GM18498 (cell line): ENCODE measurements at regions not wholly inside any gene's neighbourhood (a gene's known extent, or its start where the extent isn't known, plus 50 kb on each side); places are given as distances from the start of the nearest gene placed in this dataset.
A peak's percentile ranks its signal among the peaks of the same experiment; 100 is the strongest.
"Not testable (repeated sequence)": the region's sequence is repeated elsewhere in the genome, so short reads cannot be mapped to it uniquely, and the experiment has no call there.

Source experiments
- ATAC-seq: cut with Tn5 transposase; IDR thresholded peaks from one replicate; pipeline ENCODE4 v1.9.1; 2021; ENCODE audit warnings: mild to moderate bottlenecking, moderate library complexity; ENCODE audit not compliant: unreplicated experiment

DNA sequence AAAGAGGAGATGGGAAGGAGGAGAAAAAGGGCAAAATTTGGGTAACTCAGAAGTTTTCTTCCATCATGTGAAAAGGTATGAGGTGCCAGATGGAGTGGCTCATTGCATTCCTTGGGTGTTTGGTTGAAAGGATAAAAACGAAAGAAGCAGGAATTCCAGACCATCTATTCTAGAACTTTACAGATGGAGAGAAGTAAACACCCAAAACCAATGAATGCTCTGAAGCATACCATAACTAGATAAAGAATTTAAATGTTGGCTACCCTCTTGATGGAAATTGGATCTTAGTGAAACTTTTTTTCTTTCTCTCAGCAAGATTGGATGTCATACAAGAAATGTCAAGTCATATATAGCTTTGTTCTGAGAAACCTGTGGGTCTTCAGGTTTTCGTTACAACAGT, 175.6 kb upstream of the FAR2 start:
- no peak for ATAC-seq

GRCh38 chr12:28974166-28974565, 174.9 kb upstream of the FAR2 start:
- ATAC-seq, result no peak

DNA sequence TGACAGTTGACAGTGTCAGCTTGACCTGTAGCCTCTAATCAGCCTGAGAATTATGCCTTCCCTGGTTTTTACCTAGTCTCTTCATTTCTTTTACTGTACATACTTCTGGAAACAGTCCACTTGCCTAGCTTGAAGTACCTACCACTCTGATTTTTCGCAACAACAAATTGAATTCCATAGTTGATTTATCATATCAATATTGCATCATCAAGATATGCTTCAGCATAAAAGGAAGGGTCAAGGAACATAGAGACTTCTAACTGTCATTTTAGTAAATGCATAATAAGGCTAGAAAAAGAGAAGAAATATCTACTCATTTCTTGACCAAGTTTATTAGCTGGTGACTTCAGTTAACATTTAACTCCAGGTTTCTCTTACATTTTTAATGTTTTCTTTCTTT, 174.2 kb upstream of the FAR2 start:
- ATAC-seq, result no peak

DNA sequence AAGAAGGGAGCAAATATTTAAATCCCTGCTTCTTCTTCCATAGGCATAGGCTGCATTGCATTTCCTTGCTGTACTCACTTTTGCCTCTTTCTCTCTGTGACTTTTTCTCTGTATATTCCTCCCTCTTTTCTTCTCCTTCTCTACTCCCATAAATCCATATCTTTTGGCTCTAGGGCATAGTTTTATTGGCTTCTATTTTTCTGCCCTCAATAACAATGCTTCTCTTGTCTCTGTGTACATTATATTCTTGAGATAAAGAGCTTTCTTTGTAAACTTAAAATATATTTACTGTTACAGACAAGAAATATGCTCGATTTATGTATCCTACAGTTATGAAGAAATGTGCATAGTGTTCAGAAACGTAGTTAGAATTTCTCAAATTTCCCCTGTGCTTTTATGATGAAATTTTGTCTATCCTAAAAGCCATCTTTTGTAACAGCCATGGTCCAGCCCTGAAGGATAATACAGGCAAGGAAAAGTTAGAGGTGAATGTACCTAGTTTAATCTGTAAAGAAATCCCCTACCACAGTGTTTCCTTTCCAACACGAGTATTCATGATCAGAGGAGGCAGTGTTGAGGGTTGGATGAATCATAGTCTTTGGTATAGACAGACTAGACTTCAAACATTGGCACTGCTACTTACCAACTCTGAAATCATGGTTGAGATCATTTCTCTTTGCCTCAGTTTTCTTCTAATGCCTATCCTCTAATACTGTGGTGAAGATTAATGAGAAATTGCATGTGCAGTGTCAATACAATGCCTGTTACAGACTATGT, 173.3 kb upstream of the FAR2 start:
- no peak for ATAC-seq

- no peak for ATAC-seq
These were observed 168.6 kb upstream of the FAR2 start for GRCh38 chr12:28980436-28980835.

DNA sequence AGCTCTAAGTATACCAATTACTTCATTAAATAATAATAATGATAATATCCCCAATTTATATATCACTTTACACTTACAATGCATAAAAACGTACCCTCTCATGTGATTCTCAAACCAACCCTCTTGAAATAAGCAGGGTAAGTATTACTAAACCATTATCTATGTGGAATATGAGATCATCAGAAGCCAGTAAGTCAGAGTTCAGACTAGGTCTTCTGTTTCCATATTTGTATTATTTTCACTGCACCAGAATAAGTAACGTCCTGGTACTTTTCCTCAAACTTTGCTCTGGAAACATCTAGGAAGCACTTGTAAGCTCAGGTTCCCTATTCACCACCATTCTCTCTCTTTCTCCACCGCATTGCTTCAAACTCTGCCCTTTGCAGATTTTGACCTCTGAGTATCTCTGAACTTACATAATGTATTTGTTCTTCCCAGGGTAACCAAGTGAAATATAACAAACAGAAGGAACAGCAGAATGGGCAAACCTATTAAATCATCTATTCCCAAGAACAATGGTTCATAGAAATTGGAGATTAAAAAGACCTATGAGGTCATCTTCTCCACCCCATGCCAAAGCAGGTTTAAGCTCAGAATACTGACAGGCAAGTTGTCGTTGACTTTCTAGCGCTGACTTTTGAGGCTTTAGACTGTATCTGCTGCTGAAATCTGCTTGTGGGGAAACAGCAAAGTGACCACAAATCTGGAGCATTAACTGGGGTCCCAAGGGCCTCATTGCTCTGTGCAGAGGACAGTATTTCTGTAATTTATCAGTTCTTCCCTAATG, 161.3 kb upstream of the FAR2 start:
- ATAC-seq, result no peak

DNA sequence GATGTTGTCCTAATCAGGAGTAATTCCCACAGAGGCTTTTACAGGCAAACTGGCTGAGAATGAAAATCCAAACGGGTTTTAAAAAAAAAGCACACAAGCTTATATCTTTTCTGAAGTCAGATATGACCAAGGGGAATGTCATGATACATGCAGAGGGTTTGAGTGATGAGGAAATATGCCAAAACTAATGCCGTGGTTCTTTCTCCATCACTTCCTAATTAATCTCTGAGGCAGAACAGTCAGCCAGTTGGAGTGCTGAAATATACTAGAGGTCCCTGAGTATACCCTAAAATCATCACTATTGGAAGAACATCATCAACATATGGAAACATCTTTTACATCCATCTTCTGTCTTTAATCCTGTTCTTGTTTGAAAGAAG, 160.8 kb upstream of the FAR2 start:
- no peak for ATAC-seq

DNA sequence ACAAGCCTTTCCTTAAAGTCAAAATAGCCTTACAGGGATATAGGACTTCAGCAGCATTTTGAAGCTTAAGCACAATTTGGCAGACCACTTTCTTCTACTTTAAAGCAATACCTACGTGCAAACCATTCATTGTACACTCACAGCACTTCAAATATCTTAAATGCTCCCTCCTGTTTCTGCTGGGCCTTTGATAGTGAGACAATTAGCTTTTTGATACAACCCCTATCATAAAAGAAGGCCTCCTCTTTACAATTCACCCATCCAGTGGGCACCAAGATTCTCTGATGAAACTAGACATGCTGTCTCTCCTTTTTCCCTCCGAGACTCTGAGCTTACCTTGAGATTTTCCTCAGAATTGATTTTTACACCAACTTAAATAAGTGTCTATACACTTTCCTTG, 157.5 kb upstream of the FAR2 start:
- no peak for ATAC-seq

DNA sequence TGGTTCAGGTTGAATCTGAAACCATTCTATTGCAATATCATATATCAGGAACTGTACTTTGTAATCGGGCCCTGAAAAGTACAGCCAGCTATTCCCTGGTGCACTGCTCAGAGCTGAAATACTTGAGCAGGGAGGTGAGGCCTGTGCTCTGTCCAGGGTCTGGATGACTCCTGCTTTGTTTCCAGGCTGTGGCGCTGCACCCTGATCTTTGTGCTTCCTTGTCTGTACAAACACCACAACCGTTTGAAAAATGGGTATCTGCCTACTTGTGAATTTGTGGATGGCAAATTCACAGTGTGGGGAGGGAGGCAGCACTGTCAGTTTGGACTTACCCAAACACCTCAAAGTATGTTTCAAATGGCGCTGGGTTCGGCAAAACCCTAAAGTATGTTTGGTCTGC, 155.4 kb upstream of the FAR2 start:
- ATAC-seq, result no peak

- ATAC-seq, result no peak
These were observed 154.8 kb upstream of the FAR2 start for GRCh38 chr12:28994179-28994715.

DNA sequence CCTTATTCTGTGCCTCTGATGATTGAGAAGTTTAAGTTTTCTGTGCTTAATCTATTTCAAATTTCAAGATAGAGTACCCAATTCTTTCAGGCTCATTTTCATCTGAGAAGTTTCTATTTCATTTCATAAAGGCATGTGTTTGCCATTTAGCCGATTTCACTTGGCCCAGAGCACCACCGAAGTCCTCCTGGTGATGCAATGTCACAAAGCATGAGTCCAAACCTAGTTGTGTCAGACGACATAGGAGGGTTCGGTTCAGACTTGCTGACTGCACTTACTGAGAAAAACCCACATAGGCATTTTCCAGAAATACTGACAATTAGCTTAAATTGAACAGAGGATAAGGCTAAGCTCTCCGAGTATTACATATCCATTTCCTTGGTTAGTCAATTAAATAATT, 152.4 kb upstream of the FAR2 start:
- no peak for ATAC-seq

DNA sequence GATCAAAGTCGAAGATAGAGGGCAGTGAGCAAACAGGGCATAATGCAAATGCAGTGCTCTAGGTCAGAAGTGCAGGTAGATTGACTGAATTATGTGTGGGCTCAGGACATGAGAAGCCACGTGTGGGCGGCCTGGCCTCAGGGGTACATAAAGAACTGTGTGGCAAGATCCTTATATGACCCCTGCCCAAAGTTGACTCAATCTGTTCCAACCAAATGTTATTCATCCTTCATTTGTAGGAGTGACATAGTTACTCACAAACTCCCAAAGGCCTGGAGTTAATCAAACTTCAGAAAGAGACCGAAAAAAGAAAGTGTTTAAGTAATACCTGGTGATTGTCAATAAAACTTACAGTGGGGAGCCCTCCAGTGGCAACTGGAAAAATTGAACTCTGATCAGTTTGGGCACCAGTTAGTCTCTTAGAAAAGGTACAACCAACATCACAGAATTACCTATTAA, 150.4 kb upstream of the FAR2 start:
- ATAC-seq, result peak; percentile 56

GRCh38 chr12:29004066-29004935, 144.8 kb upstream of the FAR2 start:
- ATAC-seq, result no peak

DNA sequence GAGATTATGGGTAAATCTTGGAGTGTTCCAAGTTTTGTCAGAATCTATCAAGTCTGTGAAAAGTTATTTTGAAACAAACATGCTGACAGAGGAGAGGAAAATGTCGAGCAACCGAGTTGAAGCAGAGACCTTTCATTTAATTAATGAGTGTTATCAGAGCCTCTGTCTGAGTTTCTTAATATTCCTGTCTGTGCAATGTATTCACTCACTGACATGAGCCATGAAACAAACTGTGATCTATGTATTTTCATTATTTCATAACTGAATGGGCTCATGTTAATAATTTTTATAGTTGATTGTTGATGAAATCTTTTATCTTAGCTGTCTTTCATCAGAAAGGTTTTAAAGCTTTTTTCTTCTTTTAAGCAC, 144.2 kb upstream of the FAR2 start:
- no peak for ATAC-seq

DNA sequence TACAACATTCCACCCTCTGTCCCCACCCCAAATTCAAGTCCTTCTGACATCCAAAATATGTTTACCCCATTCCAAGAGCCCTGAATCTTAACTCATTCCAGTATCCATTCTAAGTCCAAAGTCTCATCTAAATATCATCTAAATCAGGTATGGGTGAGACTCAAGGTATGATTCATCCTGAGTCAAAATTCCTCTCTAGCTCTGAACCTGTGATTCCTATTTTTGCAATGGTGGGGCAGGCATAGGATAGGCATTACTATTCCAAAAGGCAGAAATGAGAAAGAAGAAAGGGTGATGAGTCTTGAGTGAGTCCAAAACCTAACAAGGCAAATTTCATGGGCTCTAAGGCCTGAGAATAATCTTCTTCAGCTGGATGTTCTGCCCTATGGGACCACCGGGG, 140.3 kb upstream of the FAR2 start:
- ATAC-seq, result no peak

DNA sequence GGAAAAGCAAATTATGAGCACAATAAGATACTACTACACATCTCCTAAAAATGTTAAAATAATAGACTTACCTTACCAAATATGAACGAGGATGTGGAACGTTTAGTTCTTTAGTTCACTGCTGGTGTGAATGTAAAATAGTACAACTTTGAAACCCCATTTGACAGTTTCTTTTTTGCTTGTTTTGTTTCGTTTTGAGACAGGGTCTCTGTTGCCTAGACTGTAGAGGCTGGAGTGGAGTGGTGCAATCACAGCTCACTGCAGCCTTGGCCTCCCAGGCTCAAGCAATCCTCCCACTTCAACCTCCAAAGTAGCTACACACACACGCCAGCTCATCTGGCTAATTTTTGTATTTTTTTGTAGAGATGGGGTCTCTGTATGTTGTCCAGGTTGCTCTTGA, 136.4 kb upstream of the FAR2 start:
- no peak for ATAC-seq

DNA sequence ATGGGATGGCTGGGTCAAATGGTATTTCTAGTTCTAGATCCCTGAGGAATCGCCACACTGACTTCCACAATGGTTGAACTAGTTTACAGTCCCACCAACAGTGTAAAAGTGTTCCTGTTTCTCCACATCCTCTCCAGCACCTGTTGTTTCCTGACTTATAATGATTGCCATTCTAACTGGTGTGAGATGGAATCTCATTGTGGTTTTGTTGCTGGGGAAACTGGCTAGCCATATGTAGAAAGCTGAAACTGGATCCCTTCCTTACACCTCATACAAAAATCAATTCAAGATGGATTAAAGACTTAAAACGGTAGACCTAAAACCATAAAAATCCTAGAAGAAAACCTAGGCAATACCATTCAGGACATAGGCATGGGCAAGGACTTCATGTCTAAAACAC, 131.5 kb upstream of the FAR2 start:
- not testable (repeated sequence) for ATAC-seq

- no peak for ATAC-seq
These were observed 125.5 kb upstream of the FAR2 start for GRCh38 chr12:29023436-29024076.

DNA sequence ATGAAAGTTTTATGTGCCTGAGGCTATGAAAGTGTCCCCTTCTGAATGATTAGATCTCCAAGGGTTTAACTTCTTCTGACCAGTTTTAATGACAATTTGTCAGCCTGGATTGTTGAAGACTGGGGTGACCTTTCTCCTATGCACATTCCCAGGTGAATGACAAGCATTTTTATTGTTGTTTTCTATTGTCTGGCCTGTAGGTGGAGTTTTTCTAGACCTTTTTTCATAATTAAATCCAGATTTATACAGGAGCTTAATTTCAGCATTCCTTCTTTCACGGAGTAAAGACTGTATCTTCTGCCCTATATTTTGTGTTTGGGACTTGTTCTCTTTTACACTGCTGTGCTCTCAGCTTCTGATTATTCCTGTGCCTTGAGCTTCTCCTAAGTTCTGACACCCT, 125.0 kb upstream of the FAR2 start:
- no peak for ATAC-seq

GRCh38 chr12:29025937-29026336, 123.1 kb upstream of the FAR2 start:
- ATAC-seq, result no peak

GRCh38 chr12:29026419-29026818, 122.7 kb upstream of the FAR2 start:
- no peak for ATAC-seq
